T-cell (primary cell): ENCODE measurements at regions not wholly inside any gene's neighbourhood (a gene's known extent, or its start where the extent isn't known, plus 50 kb on each side); places are given as distances from the start of the nearest gene placed in this dataset.
"Not testable (repeated sequence)": the region's sequence is repeated elsewhere in the genome, so short reads cannot be mapped to it uniquely, and the experiment has no call there.

ENCODE experiments used
- ATAC-seq, 4 experiments: fragments of 200-7000 bp in 3 of 4; fragments of 150-1000 bp in 1 of 4; cut with Tn5 transposase; replicated peaks in 1 of 4; 1 replicate in 3 of 4; 2 replicates in 1 of 4; pipeline ENCODE4 v1.10.0; 2021; ENCODE audit warnings: moderate library complexity in 3 of 4, mild to moderate bottlenecking in 2 of 4, moderate number of reproducible peaks in 1 of 4
- CTCF ChIA-PET, 2 donors: fragments of 300-600 bp; sonication (Branson Sonifier 250); formaldehyde crosslinking; loops; one replicate each; lab custom pipeline; 2022; ENCODE audit warnings: antibody characterized with exemption in 2 of 2; lab: Charles Lee
- POLR2A ChIA-PET, 2 donors: fragments of 300-600 bp; sonication (Branson Sonifier 250); formaldehyde crosslinking; loops; one replicate each; lab custom pipeline; 2022; ENCODE audit warnings: antibody characterized with exemption in 2 of 2; lab: Charles Lee
- DNase-seq, 35 experiments: peaks; one replicate each; pipeline versions ENCODE4 v3.0.0 to v3.0.0-alpha.2; 2013 to 2023
- H3K27ac ChIP-seq: one replicate; pipeline ENCODE4 v1.5.1; 2013; ENCODE audit warnings: low read length
- H3K27me3 ChIP-seq, 2 experiments: replicated peaks in 1 of 2; 1 replicate in 1 of 2; 2 replicates in 1 of 2; pipeline versions ENCODE4 v1.6.1 to v1.7.0; 2013; ENCODE audit warnings: low read length in 1 of 2, mixed read lengths in 1 of 2; ENCODE audit not compliant: control insufficient read depth in 2 of 2, insufficient read depth in 2 of 2; ENCODE audit errors: extremely low read depth in 1 of 2
- H3K36me3 ChIP-seq, 2 donors: 1 replicate in 1 of 2; 2 replicates in 1 of 2; pipeline versions ENCODE4 v1.6.1 to v1.7.0; 2013; ENCODE audit warnings: low read length in 1 of 2; ENCODE audit not compliant: control insufficient read depth in 2 of 2, insufficient read depth in 1 of 2; ENCODE audit errors: extremely low read depth in 1 of 2
- H3K4me1 ChIP-seq, 2 experiments: 1 replicate in 1 of 2; 2 replicates in 1 of 2; pipeline versions ENCODE4 v1.6.1 to v1.7.0; 2013; ENCODE audit warnings: low read length in 2 of 2, mixed read lengths in 1 of 2; ENCODE audit not compliant: insufficient read depth in 2 of 2, control insufficient read depth in 1 of 2; ENCODE audit errors: extremely low read depth in 1 of 2
- H3K4me3 ChIP-seq, 2 donors: 1 replicate in 1 of 2; 2 replicates in 1 of 2; pipeline versions ENCODE4 v1.5.1 to v1.7.0; 2013; ENCODE audit warnings: mild to moderate bottlenecking in 2 of 2, low read length in 1 of 2, moderate library complexity in 1 of 2; ENCODE audit not compliant: control insufficient read depth in 1 of 2; ENCODE audit errors: extremely low read depth in 1 of 2
- H3K9me3 ChIP-seq: 2 replicates; pipeline ENCODE4 v1.7.0; 2013
- H3K27ac Mint-ChIP-seq, 2 donors: one replicate each; pipeline ENCODE4 v1.8.0; 2020 to 2021; ENCODE audit warnings: mild to moderate bottlenecking in 2 of 2, mixed read lengths in 2 of 2
- H3K27me3 Mint-ChIP-seq, 2 donors: one replicate each; pipeline ENCODE4 v1.8.0; 2021 to 2022; ENCODE audit warnings: mixed read lengths in 2 of 2
- H3K36me3 Mint-ChIP-seq: one replicate; pipeline ENCODE4 v1.8.0; 2021; ENCODE audit warnings: mixed read lengths
- H3K4me1 Mint-ChIP-seq, 3 donors: one replicate each; pipeline ENCODE4 v1.8.0; 2020 to 2022; ENCODE audit warnings: mixed read lengths in 3 of 3, mild to moderate bottlenecking in 1 of 3
- H3K4me3 Mint-ChIP-seq, 3 donors: one replicate each; pipeline ENCODE4 v1.8.0; 2020 to 2022; ENCODE audit warnings: mild to moderate bottlenecking in 3 of 3, mixed read lengths in 3 of 3, moderate library complexity in 3 of 3
- H3K9me3 Mint-ChIP-seq, 3 donors: one replicate each; pipeline ENCODE4 v1.8.0; 2020 to 2022; ENCODE audit warnings: mixed read lengths in 3 of 3
- WGBS: methylation state at CpG from one replicate; pipeline ENCODE4 v1.1.5; 2013; ENCODE audit warnings: missing lambda C conversion rate; ENCODE audit not compliant: insufficient coverage; 5-methylcytosine and 5-hydroxymethylcytosine counted together

GRCh38 chr3:104244680-104245220, 1122.0 kb upstream of the ALCAM start:
- POLR2A ChIA-PET: interaction anchor here in 1 of 2 donors (0.6 kb wide), 1 partner anchor 18 kb away, joined by 3 read pairs; no protein-coding TSS in a partner anchor
- Mint-ChIP-seq H3K4me3 (no peak overlapping the region), H3K4me1 (no peaks in the 10 kb centered on the region), H3K9me3 (peaks cover 5 to 9% (median 6%) of the 10 kb centered on the region in 3 donors), H3K36me3 (no peaks in the 10 kb centered on the region), H3K27ac (no peak overlapping the region), H3K27me3 (no peaks in the 10 kb centered on the region)
- ATAC-seq: no peak
- DNase-seq: no peak
- Histone ChIP-seq H3K9me3 (no peaks in the 10 kb centered on the region), H3K27me3 (no peaks in the 10 kb centered on the region), H3K4me3 (no peak overlapping the region), H3K27ac (no peak overlapping the region), H3K4me1 (no peaks in the 10 kb centered on the region), H3K36me3 (no peaks in the 10 kb centered on the region)
- WGBS: 29% methylated on average over 1 of the region's 4 CpGs
- CTCF ChIA-PET: no interaction called here

GRCh38 chr3:104245261-104245660, 1121.4 kb upstream of the ALCAM start:
- Mint-ChIP-seq H3K27me3 (no peaks in the 10 kb centered on the region), H3K27ac (no peak overlapping the region), H3K36me3 (no peaks in the 10 kb centered on the region), H3K9me3 (peaks cover 5 to 9% (median 6%) of the 10 kb centered on the region in 3 donors), H3K4me3 (no peak overlapping the region), H3K4me1 (no peaks in the 10 kb centered on the region)
- Histone ChIP-seq H3K27me3 (no peaks in the 10 kb centered on the region), H3K36me3 (no peaks in the 10 kb centered on the region), H3K4me1 (no peaks in the 10 kb centered on the region), H3K4me3 (no peak overlapping the region), H3K9me3 (no peaks in the 10 kb centered on the region), H3K27ac (no peak overlapping the region)
- DNase-seq (no peak), ATAC-seq (no peak)
- 50% methylated on average over 2 of the region's 3 CpGs for WGBS
- ChIA-PET CTCF (interaction anchor here in 1 of 2 donors (0.6 kb wide), 1 partner anchor 512 kb away, joined by 5 read pairs; no protein-coding TSS in a partner anchor), POLR2A (interaction anchor here (0.6 to 0.7 kb wide), 2 partner anchors 19 to 21 kb away, joined by 3 read pairs; no protein-coding TSS in a partner anchor)

GRCh38 chr3:104245981-104246380, 1120.7 kb upstream of the ALCAM start:
- no peak overlapping the region for H3K4me3 ChIP-seq
- no peaks in the 10 kb centered on the region for H3K4me1 ChIP-seq
- H3K9me3 ChIP-seq: no peaks in the 10 kb centered on the region
- H3K36me3 Mint-ChIP-seq: no peaks in the 10 kb centered on the region
- no peaks in the 10 kb centered on the region for H3K36me3 ChIP-seq
- no peak overlapping the region for H3K4me3 Mint-ChIP-seq
- no peak overlapping the region for H3K27ac ChIP-seq
- H3K27ac Mint-ChIP-seq: no peak overlapping the region
- DNase-seq (no peak), ATAC-seq (no peak)
- ChIA-PET POLR2A (interaction anchor here in 1 of 2 donors (0.7 kb wide), 1 partner anchor 21 kb away, joined by 3 read pairs; no protein-coding TSS in a partner anchor), CTCF (no interaction called here)
- WGBS: no CpG with 5 or more reads among the region's 2 CpGs
- H3K4me1 Mint-ChIP-seq: no peaks in the 10 kb centered on the region
- H3K9me3 Mint-ChIP-seq: peaks cover 3 to 7% (median 4%) of the 10 kb centered on the region in 3 donors
- no peaks in the 10 kb centered on the region for H3K27me3 Mint-ChIP-seq
- no peaks in the 10 kb centered on the region for H3K27me3 ChIP-seq

- ChIA-PET POLR2A (no interaction called here), CTCF (no interaction called here)
- ATAC-seq (no peak), DNase-seq (no peak)
- Histone ChIP-seq H3K27ac (no peak overlapping the region), H3K27me3 (no peaks in the 10 kb centered on the region), H3K9me3 (no peaks in the 10 kb centered on the region), H3K36me3 (no peaks in the 10 kb centered on the region), H3K4me3 (no peak overlapping the region), H3K4me1 (no peaks in the 10 kb centered on the region)
- Mint-ChIP-seq H3K27ac (no peak overlapping the region), H3K9me3 (no peaks in the 10 kb centered on the region), H3K27me3 (no peaks in the 10 kb centered on the region), H3K36me3 (no peaks in the 10 kb centered on the region), H3K4me1 (no peaks in the 10 kb centered on the region), H3K4me3 (no peak overlapping the region)
- WGBS: no CpG with 5 or more reads among the region's 4 CpGs
Measured at GRCh38 chr3:104257486-104257885, 1109.2 kb upstream of the ALCAM start.

GRCh38 chr3:104263477-104263876, 1103.2 kb upstream of the ALCAM start:
- Mint-ChIP-seq H3K4me3 (no peak overlapping the region), H3K9me3 (no peaks in the 10 kb centered on the region), H3K4me1 (no peaks in the 10 kb centered on the region), H3K27me3 (no peaks in the 10 kb centered on the region), H3K36me3 (no peaks in the 10 kb centered on the region), H3K27ac (no peak overlapping the region)
- no peak for DNase-seq
- Histone ChIP-seq H3K9me3 (no peaks in the 10 kb centered on the region), H3K27me3 (no peaks in the 10 kb centered on the region), H3K4me1 (no peaks in the 10 kb centered on the region), H3K4me3 (no peak overlapping the region), H3K36me3 (no peaks in the 10 kb centered on the region), H3K27ac (no peak overlapping the region)
- no CpG with 5 or more reads among the region's 2 CpGs for WGBS
- ChIA-PET POLR2A (no interaction called here), CTCF (no interaction called here)
- ATAC-seq: no peak

- ATAC-seq, H3K27me3 ChIP-seq, H3K27me3 Mint-ChIP-seq, DNase-seq, H3K9me3 Mint-ChIP-seq, H3K4me1 Mint-ChIP-seq, H3K4me3 Mint-ChIP-seq, H3K27ac ChIP-seq, H3K36me3 Mint-ChIP-seq, POLR2A ChIA-PET, H3K27ac Mint-ChIP-seq, H3K4me3 ChIP-seq, H3K9me3 ChIP-seq, H3K4me1 ChIP-seq, H3K36me3 ChIP-seq, CTCF ChIA-PET: not testable (repeated sequence)
- WGBS: no CpG with 5 or more reads among the region's 1 CpG
Measured at GRCh38 chr3:104266219-104266618, 1100.5 kb upstream of the ALCAM start.

GRCh38 chr3:104269771-104270170, 1096.9 kb upstream of the ALCAM start:
- WGBS: 80% methylated on average over 4 of the region's 6 CpGs
- CTCF ChIA-PET: no interaction called here
- H3K27ac Mint-ChIP-seq: no peak overlapping the region
- POLR2A ChIA-PET: no interaction called here
- H3K4me1 Mint-ChIP-seq: no peaks in the 10 kb centered on the region
- no peaks in the 10 kb centered on the region for H3K27me3 Mint-ChIP-seq
- Histone ChIP-seq H3K4me3 (no peak overlapping the region), H3K36me3 (no peaks in the 10 kb centered on the region), H3K4me1 (no peaks in the 10 kb centered on the region), H3K27ac (no peak overlapping the region), H3K9me3 (no peaks in the 10 kb centered on the region), H3K27me3 (no peaks in the 10 kb centered on the region)
- no peaks in the 10 kb centered on the region for H3K9me3 Mint-ChIP-seq
- no peaks in the 10 kb centered on the region for H3K36me3 Mint-ChIP-seq
- DNase-seq: no peak
- ATAC-seq: no peak
- H3K4me3 Mint-ChIP-seq: no peak overlapping the region
